ENCODE measurements at regions not wholly inside any gene's neighbourhood (a gene's known extent, or its start where the extent isn't known, plus 50 kb on each side); places are given as distances from the start of the nearest gene placed in this dataset.

DNA sequence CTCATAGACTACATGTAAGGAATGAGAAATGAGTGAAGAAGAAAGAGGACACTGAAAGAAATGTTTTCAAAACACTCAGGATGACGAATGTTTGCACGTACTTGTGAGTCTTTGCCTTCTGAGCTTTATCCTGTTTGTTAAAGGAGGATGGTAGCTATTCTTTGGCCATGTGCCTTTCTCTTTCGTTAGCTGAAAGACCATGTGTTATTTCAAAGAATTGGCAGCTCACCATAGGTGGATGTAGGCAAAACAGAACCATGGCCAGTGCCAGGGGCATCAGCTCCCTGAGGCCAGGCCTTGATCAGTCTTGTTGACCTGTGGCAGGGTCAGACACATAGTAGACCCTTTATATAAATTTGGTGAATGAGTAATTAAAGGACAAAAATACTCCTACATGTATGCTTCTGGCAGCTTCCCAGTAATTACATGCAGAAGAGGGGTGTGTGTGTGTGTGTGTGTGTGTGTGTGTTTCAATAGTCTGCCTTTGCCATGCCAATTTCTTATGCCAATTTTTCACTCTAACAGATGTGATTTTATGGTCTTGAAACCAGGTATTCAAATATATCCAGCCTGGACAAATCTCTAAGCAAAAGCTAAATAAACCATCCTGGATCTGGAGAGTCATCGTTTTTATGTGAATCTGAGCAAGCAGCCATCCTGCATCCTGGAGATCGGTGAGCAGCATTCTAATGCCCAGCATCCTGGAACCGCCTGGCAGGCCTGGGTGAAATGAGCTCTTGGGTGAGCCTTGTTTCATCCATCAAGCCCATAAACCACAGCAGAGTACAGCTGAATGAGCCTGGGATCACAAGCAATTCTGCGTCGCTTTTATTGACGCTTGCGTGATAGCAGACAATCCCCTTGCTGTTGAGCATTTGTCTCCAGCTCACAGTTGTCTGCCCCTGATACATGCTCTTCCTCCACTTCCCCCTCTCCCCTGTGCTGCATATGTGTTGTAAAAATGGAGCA, 475.4 kb downstream of the MED10 start:
- TF ChIP-seq, protein P1, sequence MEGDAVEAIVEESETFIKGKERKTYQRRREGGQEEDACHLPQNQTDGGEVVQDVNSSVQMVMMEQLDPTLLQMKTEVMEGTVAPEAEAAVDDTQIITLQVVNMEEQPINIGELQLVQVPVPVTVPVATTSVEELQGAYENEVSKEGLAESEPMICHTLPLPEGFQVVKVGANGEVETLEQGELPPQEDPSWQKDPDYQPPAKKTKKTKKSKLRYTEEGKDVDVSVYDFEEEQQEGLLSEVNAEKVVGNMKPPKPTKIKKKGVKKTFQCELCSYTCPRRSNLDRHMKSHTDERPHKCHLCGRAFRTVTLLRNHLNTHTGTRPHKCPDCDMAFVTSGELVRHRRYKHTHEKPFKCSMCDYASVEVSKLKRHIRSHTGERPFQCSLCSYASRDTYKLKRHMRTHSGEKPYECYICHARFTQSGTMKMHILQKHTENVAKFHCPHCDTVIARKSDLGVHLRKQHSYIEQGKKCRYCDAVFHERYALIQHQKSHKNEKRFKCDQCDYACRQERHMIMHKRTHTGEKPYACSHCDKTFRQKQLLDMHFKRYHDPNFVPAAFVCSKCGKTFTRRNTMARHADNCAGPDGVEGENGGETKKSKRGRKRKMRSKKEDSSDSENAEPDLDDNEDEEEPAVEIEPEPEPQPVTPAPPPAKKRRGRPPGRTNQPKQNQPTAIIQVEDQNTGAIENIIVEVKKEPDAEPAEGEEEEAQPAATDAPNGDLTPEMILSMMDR (IDR thresholded peaks at IDR 0.05; ENCODE audit: control insufficient read depth, insufficient read depth, low read depth, low read length, missing control alignments): no peak
- no peak overlapping the region for H3K4me3 ChIP-seq (ENCODE audit: control insufficient read depth, low read depth, low read length)
- no peak for DNase-seq (ENCODE audit: low read depth)

DNA sequence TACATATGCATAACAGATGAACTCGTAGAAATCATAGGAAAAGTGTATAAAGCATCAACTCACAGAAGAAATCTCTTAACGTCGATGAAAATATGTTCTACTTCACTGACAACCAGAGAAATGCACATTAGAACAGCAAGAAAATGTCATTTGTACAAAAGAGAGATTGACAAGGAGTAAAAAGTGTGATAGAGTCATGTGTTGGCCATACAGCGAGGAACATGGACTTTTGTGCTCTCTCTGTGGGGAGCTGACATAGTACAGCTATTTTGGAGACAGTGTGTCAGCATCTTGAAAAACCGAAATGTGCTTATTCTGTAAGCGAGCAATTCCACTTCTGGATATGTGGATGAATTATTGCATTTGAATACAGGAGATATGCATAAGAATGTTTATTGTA, 477.9 kb downstream of the ICE1 start:
- no peak for DNase-seq (ENCODE audit: low read depth)
- TF ChIP-seq, protein P1 (IDR thresholded peaks at IDR 0.05; ENCODE audit: control insufficient read depth, insufficient read depth, low read depth, low read length, missing control alignments): no peak
- no peak overlapping the region for H3K4me3 ChIP-seq (ENCODE audit: control insufficient read depth, low read depth, low read length)

DNA sequence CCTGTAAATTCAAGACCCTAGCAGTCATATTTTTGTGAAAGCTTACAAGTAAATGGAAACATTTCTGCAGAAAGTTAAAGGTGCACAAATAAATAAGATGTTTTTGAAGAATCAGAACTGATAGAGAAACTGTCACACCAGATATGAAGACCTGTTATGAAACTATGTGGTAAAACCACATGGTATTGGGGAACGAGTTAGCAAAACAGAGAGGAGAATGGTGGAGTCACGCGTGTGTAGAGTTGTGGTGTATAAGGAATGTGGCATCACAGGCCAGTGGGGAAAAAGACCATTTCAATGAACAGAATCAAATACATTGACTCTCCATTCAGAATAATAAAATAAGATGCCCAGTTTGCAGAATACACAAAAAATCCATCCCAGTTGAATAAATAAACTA, 477.2 kb downstream of the ICE1 start:
- no peak for DNase-seq (ENCODE audit: low read depth)
- H3K4me3 ChIP-seq (ENCODE audit: control insufficient read depth, low read depth, low read length): no peak overlapping the region
- TF ChIP-seq, protein P1 (IDR thresholded peaks at IDR 0.05; ENCODE audit: control insufficient read depth, insufficient read depth, low read depth, low read length, missing control alignments): no peak

DNA sequence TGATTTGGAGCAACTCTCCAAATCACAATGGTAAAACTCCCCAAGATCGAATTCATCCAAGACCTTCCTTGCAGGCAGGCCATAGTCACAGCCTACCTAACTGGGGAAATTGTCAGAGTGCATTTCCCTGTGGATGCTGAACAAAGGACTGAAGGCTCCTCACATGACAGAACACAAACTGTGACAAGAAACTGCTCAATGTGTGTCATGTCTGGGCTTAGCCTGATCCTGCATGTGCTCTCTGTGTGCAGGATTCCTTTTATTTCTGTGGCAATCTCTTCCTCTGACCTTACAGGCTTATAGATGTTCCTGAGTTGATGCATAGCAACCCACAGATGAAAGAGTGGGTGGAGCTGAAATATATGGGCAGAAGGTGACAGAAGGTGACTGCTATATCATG, 465.8 kb downstream of the ICE1 start:
- no peak for DNase-seq (ENCODE audit: low read depth)
- H3K4me3 ChIP-seq (ENCODE audit: control insufficient read depth, low read depth, low read length): no peak overlapping the region
- TF ChIP-seq, protein P1 (IDR thresholded peaks at IDR 0.05; ENCODE audit: control insufficient read depth, insufficient read depth, low read depth, low read length, missing control alignments): no peak

DNA sequence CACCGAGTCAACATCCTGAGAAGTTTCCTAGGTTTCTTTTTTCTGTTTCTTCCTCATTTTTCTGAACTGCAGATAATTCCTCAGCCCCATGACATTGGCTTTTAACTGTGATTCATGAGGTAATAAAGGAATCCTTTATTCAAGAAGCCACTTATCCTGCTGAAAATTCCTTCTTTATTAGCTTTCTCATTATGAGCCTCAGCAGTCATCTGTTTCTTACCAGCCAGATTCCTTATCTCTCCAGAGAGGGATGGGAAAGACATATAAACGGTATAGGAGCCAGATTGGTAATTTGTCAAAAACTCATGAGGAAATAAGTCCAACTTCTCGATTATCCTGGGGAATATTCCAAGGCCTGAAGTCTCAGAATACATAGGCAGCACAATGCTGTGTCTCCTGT, 465.4 kb downstream of the ICE1 start:
- no peak for DNase-seq (ENCODE audit: low read depth)
- TF ChIP-seq, protein P1 (IDR thresholded peaks at IDR 0.05; ENCODE audit: control insufficient read depth, insufficient read depth, low read depth, low read length, missing control alignments): no peak
- H3K4me3 ChIP-seq (ENCODE audit: control insufficient read depth, low read depth, low read length): no peak overlapping the region

DNA sequence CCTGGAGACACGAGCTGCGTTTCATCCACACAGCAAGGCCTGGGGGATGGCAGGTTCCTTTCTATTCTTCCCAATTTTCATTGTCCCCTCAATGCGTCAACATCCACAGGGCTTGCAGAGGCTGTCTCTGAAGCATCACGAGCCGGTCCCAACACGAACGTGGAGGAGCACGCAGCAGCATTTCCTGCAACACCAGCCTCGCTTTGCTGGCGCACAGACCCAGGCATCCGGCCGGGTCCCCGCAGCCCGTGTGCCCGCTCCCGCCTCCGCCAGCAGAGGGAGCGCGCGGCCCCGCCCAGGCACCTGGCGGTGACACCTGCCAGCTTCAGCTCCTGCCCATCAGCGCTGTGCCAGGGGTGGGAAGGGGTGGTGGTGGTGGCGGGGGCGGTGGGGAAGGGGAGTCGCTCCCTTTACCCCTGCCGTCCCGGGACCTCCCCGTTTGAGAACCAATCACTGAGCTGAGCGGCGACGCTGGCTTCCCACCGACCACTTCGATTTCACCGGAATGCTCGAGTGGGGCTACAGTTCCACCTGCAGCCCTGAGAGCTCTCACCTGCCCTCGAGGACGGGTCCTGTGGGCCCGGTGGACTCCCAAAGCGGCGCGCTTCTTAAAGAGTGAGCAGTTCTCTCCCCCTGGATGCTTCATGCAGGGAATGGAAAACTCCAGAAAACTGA, 464.5 kb downstream of the ICE1 start:
- TF ChIP-seq, protein P1 (IDR thresholded peaks at IDR 0.05; ENCODE audit: control insufficient read depth, insufficient read depth, low read depth, low read length, missing control alignments): peak; percentile 10
- DNase-seq (ENCODE audit: low read depth): no peak
- no peak overlapping the region for H3K4me3 ChIP-seq (ENCODE audit: control insufficient read depth, low read depth, low read length)

All from AG09309 (cell line).